ENCODE measurements at regions not wholly inside any gene's neighbourhood (a gene's known extent, or its start where the extent isn't known, plus 50 kb on each side); places are given as distances from the start of the nearest gene placed in this dataset.

DNA sequence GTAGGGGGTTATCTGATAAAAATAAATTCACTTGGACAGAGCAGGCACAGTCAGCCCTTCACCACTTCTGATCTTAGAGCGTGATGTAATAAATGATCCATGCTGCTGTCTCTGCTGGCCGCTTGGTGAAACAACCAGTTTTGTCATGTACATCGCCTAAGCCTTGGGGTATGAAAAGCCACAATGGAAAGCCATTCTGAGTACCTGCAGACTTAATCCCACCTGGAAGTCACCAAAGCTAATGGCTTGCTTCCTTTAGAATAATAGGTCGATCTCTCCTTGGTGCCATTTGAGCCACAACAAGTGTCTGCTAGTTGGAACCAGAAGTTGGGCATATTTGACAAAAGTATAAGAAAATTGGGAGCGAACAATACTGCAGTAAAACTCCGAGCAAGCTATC lies 1649.7 kb upstream of the SPRY2 start:
- FAIRE-seq (no peak), ATAC-seq (no peak), DNase-seq (no peak)
- TF ChIP-seq, protein P1, sequence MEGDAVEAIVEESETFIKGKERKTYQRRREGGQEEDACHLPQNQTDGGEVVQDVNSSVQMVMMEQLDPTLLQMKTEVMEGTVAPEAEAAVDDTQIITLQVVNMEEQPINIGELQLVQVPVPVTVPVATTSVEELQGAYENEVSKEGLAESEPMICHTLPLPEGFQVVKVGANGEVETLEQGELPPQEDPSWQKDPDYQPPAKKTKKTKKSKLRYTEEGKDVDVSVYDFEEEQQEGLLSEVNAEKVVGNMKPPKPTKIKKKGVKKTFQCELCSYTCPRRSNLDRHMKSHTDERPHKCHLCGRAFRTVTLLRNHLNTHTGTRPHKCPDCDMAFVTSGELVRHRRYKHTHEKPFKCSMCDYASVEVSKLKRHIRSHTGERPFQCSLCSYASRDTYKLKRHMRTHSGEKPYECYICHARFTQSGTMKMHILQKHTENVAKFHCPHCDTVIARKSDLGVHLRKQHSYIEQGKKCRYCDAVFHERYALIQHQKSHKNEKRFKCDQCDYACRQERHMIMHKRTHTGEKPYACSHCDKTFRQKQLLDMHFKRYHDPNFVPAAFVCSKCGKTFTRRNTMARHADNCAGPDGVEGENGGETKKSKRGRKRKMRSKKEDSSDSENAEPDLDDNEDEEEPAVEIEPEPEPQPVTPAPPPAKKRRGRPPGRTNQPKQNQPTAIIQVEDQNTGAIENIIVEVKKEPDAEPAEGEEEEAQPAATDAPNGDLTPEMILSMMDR (IDR thresholded peaks at IDR 0.05): no peak
- WGBS, 2 donors: 91% methylated on average over 6 of the region's 6 CpGs
- H3K27ac ChIP-seq: no peak overlapping the region
- H3K27me3 ChIP-seq: no peaks in the 10 kb centered on the region
- H3K36me3 ChIP-seq: no peaks in the 10 kb centered on the region
- H3K4me1 ChIP-seq: no peaks in the 10 kb centered on the region
- intact Hi-C loops (cut with DNase I): no loop called here
- H3K4me3 ChIP-seq: no peak overlapping the region
- H3K9me3 ChIP-seq: no peaks in the 10 kb centered on the region

DNA sequence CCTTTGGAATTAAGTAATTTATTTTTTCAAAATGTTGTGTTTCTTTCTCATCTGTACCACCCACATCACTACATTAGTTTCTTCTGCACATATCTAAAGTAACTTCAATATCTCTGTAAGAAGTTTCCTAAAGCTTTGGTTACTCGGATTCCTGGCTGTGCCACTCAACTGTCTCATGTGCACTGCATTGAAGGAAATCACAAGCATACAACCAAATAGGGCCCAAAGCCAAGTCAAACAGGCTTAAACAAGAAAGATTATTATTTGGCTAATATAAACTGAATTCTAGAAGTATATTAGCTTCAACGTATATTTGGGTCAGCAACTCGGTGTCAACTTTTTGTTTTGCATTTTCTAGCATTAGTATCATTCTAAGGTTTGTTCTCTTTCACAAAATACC lies 1647.6 kb upstream of the SPRY2 start:
- no peak for ATAC-seq
- Histone ChIP-seq H3K36me3 (no peaks in the 10 kb centered on the region), H3K27ac (no peak overlapping the region), H3K27me3 (no peaks in the 10 kb centered on the region), H3K9me3 (no peaks in the 10 kb centered on the region), H3K4me1 (no peaks in the 10 kb centered on the region), H3K4me3 (no peak overlapping the region)
- no peak for FAIRE-seq
- WGBS, 2 donors: 19 to 24% methylated on average over 3 of the region's 3 CpGs
- TF ChIP-seq, protein P1 (IDR thresholded peaks at IDR 0.05): no peak
- intact Hi-C loops (cut with DNase I): no loop called here
- no peak for DNase-seq

DNA sequence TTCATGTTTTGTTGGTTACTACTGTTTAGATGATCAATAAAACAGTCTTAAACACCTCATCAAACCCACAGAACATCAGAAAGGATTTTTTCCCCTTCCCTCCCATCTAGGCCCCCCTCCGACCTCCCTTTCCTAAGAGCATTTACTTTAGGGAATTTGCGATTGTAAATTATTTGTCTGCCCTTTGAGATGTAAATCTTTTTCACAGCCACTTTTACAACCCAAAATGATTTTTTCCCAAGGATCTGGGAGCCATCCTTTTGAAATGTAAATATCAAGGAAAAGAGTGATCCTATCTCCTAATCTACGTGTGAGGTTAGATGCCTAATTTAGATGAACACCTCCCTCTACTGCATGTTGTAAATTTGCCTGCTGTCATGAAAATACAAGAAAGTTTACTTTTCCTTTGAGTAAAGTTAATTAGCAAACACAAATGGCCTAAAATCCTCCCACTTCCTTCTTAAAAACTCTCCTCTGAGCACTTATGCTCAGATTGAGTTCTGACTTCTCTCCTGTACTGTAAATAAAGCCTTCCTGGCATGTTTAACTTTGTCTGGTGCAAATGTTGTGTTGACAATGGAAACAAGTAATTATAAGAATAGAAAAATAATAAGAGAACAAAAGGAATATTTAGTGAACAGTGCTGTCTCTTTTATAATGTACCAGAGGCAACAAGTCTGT lies 1646.9 kb upstream of the SPRY2 start:
- FAIRE-seq (no peak), DNase-seq (no peak), ATAC-seq (no peak)
- 68 to 69% methylated on average over 3 of the region's 3 CpGs for WGBS, 2 donors
- intact Hi-C loops (cut with DNase I): no loop called here
- Histone ChIP-seq H3K4me3 (no peak overlapping the region), H3K9me3 (no peaks in the 10 kb centered on the region), H3K4me1 (no peaks in the 10 kb centered on the region), H3K36me3 (no peaks in the 10 kb centered on the region), H3K27me3 (no peaks in the 10 kb centered on the region), H3K27ac (no peak overlapping the region)
- TF ChIP-seq, protein P1 (IDR thresholded peaks at IDR 0.05): no peak

DNA sequence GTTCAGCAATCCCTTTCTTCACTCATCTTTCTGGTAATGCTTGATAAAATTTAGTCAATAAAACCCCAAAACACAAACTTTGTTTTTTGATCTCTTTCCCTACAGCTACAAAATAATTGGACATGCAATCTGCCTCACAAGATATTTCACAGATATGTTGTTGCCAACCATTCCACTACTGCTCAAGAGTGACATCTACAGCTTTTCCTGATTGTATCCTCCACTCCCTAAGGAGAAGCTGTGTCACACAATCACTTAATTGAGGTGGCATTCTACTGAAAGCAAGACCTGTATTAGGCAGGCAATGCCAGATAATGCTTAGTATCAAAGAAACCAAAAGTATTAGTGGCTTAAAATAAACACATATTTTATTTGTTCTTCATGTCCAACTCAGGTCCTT lies 1646.2 kb upstream of the SPRY2 start:
- no peaks in the 10 kb centered on the region for H3K9me3 ChIP-seq
- no peaks in the 10 kb centered on the region for H3K27me3 ChIP-seq
- H3K36me3 ChIP-seq: no peaks in the 10 kb centered on the region
- no peak for FAIRE-seq
- TF ChIP-seq, protein P1 (IDR thresholded peaks at IDR 0.05): no peak
- H3K4me1 ChIP-seq: no peaks in the 10 kb centered on the region
- DNase-seq: no peak
- intact Hi-C loops (cut with DNase I): no loop called here
- ATAC-seq: no peak
- no peak overlapping the region for H3K27ac ChIP-seq
- H3K4me3 ChIP-seq: no peak overlapping the region

DNA sequence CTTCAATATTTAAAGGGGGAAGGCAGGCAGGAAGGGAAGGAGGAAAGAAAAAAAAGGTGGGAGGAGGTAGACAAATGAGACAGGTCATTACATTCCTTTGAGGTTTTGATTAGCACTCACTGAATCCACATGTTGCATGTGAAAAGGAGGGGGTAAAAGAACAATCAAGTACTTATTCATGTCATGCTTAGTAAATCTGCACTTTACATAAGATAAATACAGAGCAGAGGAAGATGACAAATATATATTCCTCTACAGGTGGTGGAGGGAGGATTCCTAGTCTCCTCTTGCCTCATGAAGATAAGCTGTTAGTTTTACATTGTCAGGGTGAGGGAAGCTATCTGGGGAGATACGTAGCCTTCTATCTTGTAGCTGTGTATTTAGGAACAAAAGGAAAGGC lies 1645.4 kb upstream of the SPRY2 start:
- no peak overlapping the region for H3K27ac ChIP-seq
- no peaks in the 10 kb centered on the region for H3K4me1 ChIP-seq
- no peaks in the 10 kb centered on the region for H3K36me3 ChIP-seq
- H3K27me3 ChIP-seq: no peaks in the 10 kb centered on the region
- WGBS, 2 donors: 84 to 85% methylated on average over 1 of the region's 1 CpG
- H3K9me3 ChIP-seq: no peaks in the 10 kb centered on the region
- intact Hi-C loops (cut with DNase I): no loop called here
- TF ChIP-seq, protein P1 (IDR thresholded peaks at IDR 0.05): no peak
- ATAC-seq: no peak
- H3K4me3 ChIP-seq: no peak overlapping the region
- no peak for DNase-seq
- FAIRE-seq: no peak

Data from pancreas (tissue), 10 donors.